Liver (tissue), 8 donors: ENCODE measurements at regions not wholly inside any gene's neighbourhood (a gene's known extent, or its start where the extent isn't known, plus 50 kb on each side); places are given as distances from the start of the nearest gene placed in this dataset.

ENCODE experiments used
- DNase-seq: peaks from one replicate; pipeline ENCODE4 v3.0.0-alpha.2; 2017; ENCODE audit warnings: low spot score
- H3K27ac ChIP-seq, 2 donors: one replicate each; pipeline ENCODE4 v1.7.0; 2013; ENCODE audit warnings: inconsistent platforms in 2 of 2, low read length in 2 of 2, control low read depth in 1 of 2, low read depth in 1 of 2, mild to moderate bottlenecking in 1 of 2
- H3K27me3 ChIP-seq, 4 donors: one replicate each; pipeline versions ENCODE4 v1.6.1 to v1.7.0; 2013; ENCODE audit warnings: low read length in 3 of 4, inconsistent platforms in 1 of 4, mild to moderate bottlenecking in 1 of 4, moderate library complexity in 1 of 4; ENCODE audit not compliant: control insufficient read depth in 4 of 4, insufficient read depth in 4 of 4
- H3K36me3 ChIP-seq, 4 donors: one replicate each; pipeline versions ENCODE4 v1.6.1 to v1.7.0; 2013; ENCODE audit warnings: low read length in 3 of 4, mild to moderate bottlenecking in 3 of 4, low read depth in 1 of 4, moderate library complexity in 1 of 4; ENCODE audit not compliant: control insufficient read depth in 4 of 4, insufficient read depth in 3 of 4
- H3K4me1 ChIP-seq, 4 donors: one replicate each; pipeline versions ENCODE4 v1.6.1 to v1.7.0; 2013; ENCODE audit warnings: low read length in 3 of 4, mild to moderate bottlenecking in 3 of 4, moderate library complexity in 1 of 4; ENCODE audit not compliant: control insufficient read depth in 4 of 4, insufficient read depth in 4 of 4
- H3K4me3 ChIP-seq, 3 donors: one replicate each; pipeline versions ENCODE4 v1.6.1 to v1.7.0; 2013; ENCODE audit warnings: low read length in 3 of 3, control low read depth in 1 of 3, low read depth in 1 of 3, mild to moderate bottlenecking in 1 of 3
- H3K9ac ChIP-seq, 2 donors: one replicate each; pipeline ENCODE4 v1.7.0; 2013; ENCODE audit warnings: low read length in 2 of 2, mild to moderate bottlenecking in 2 of 2, moderate library complexity in 2 of 2, control low read depth in 1 of 2, low read depth in 1 of 2
- H3K9me3 ChIP-seq, 4 donors: one replicate each; pipeline versions ENCODE4 v1.6.1 to v1.7.0; 2013; ENCODE audit warnings: low read length in 3 of 4; ENCODE audit not compliant: control insufficient read depth in 4 of 4
- EGR1 ChIP-seq, 2 donors: IDR thresholded peaks; 2 replicates each; pipeline ENCODE4 v1.6.1; 2016 to 2018; ENCODE audit warnings: antibody characterized with exemption in 2 of 2, low read depth in 2 of 2
- FOXA1 ChIP-seq: IDR thresholded peaks from 2 replicates; pipeline ENCODE4 v1.6.1; 2016; ENCODE audit warnings: antibody characterized with exemption
- FOXA2 ChIP-seq: IDR thresholded peaks from 2 replicates; pipeline ENCODE4 v1.6.1; 2016; ENCODE audit warnings: antibody characterized with exemption
- GABPA ChIP-seq, 2 donors: IDR thresholded peaks in 1 of 2; conservative IDR thresholded peaks in 1 of 2; 2 replicates each; pipeline ENCODE4 v1.6.1; 2016; ENCODE audit warnings: antibody characterized with exemption in 2 of 2, mild to moderate bottlenecking in 1 of 2, moderate library complexity in 1 of 2
- HNF4A ChIP-seq, 2 donors: conservative IDR thresholded peaks; 2 replicates each; pipeline ENCODE4 v1.6.1; 2016; ENCODE audit warnings: antibody characterized with exemption in 2 of 2, mild to moderate bottlenecking in 2 of 2
- HNF4G ChIP-seq: IDR thresholded peaks from 2 replicates; pipeline ENCODE4 v1.6.1; 2016; ENCODE audit warnings: antibody characterized with exemption
- JUND ChIP-seq, 2 donors: IDR thresholded peaks; 2 replicates each; pipeline ENCODE4 v1.6.1; 2016; ENCODE audit warnings: antibody characterized with exemption in 2 of 2
- NR2F2 ChIP-seq: IDR thresholded peaks from 2 replicates; pipeline ENCODE4 v1.6.1; 2016; ENCODE audit warnings: antibody characterized with exemption
- RAD21 ChIP-seq, 2 donors: IDR thresholded peaks; 2 replicates each; pipeline ENCODE4 v1.6.1; 2016; ENCODE audit warnings: antibody characterized with exemption in 2 of 2, mild to moderate bottlenecking in 2 of 2
- RXRA ChIP-seq, 2 donors: IDR thresholded peaks; 2 replicates each; pipeline ENCODE4 v1.6.1; 2017 to 2018; ENCODE audit warnings: antibody characterized with exemption in 2 of 2, mild to moderate bottlenecking in 1 of 2
- SP1 ChIP-seq: IDR thresholded peaks from 2 replicates; pipeline ENCODE4 v1.6.1; 2018; ENCODE audit warnings: antibody characterized with exemption, mild to moderate bottlenecking
- TAF1 ChIP-seq: conservative IDR thresholded peaks from 2 replicates; pipeline ENCODE4 v1.6.1; 2016; ENCODE audit warnings: antibody characterized with exemption, mild to moderate bottlenecking
- YY1 ChIP-seq: IDR thresholded peaks from 2 replicates; pipeline ENCODE4 v1.6.1; 2016; ENCODE audit warnings: antibody characterized with exemption, mild to moderate bottlenecking
- WGBS: extraction: QIAGEN DNeasy Blood & Tissue Kit; methylation state at CpG from one replicate; pipeline ENCODE4 v1.1.7; 2013; 5-methylcytosine and 5-hydroxymethylcytosine counted together
- TF ChIP-seq, protein P1 (sequence below): IDR thresholded peaks from 2 replicates; pipeline ENCODE4 v1.6.1; 2016; ENCODE audit warnings: antibody characterized with exemption
- TF ChIP-seq, protein P2 (sequence below): IDR thresholded peaks from 2 replicates; pipeline ENCODE4 v1.6.1; 2016; ENCODE audit warnings: antibody characterized with exemption
- TF ChIP-seq, protein P3 (sequence below): fragments of 150-350 bp; IDR thresholded peaks from 2 replicates; pipeline ENCODE4 v1.5.1; 2017; ENCODE audit warnings: improper control_type of control experiment, low read depth, low read length; ENCODE audit not compliant: missing input control
- TF ChIP-seq, protein P4 (sequence below): IDR thresholded peaks from 2 replicates; pipeline ENCODE4 v1.6.1; 2016; ENCODE audit warnings: antibody characterized with exemption
- TF ChIP-seq, protein P5 (sequence below): IDR thresholded peaks from 2 replicates; pipeline ENCODE4 v1.6.1; 2016; ENCODE audit warnings: antibody characterized with exemption, mild to moderate bottlenecking
- donor health status: healthy.
- donor health status: healthy.
- donor health status: healthy.
- donor health status: healthy.
- donor health status: healthy.

DNA sequence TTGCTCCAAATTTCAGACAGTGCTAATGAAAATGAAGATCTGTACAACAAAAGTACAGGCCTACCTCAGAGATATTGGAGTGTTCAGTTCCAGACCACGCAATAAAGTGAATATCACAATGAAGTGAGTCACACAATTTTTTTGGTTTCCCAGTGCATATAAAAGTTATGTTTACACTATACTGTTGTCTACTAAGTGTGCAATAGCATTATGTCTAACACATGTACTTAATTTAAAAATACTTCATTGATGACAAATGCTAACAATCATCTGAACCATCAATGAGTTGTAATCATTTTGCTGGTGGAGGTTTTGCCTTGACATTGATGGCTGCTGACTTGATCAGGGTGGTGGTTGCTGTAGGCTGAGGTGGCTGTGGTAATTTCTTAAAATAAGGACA, 60.6 kb upstream of the E2F8 start:
- H3K27me3 ChIP-seq = peaks cover 0 to 3% (median 0%) of the 10 kb centered on the region in 4 donors
- TF ChIP-seq, protein P1, sequence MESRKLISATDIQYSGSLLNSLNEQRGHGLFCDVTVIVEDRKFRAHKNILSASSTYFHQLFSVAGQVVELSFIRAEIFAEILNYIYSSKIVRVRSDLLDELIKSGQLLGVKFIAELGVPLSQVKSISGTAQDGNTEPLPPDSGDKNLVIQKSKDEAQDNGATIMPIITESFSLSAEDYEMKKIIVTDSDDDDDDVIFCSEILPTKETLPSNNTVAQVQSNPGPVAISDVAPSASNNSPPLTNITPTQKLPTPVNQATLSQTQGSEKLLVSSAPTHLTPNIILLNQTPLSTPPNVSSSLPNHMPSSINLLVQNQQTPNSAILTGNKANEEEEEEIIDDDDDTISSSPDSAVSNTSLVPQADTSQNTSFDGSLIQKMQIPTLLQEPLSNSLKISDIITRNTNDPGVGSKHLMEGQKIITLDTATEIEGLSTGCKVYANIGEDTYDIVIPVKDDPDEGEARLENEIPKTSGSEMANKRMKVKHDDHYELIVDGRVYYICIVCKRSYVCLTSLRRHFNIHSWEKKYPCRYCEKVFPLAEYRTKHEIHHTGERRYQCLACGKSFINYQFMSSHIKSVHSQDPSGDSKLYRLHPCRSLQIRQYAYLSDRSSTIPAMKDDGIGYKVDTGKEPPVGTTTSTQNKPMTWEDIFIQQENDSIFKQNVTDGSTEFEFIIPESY = no peak
- TF ChIP-seq HNF4G (no peak), YY1 (no peak), FOXA1 (no peak), JUND (IDR thresholded peaks at IDR 0.05) (no peak), EGR1 (IDR thresholded peaks at IDR 0.05; ENCODE audit: low read depth in 2 of 2) (no peak), SP1 (no peak), RXRA (IDR thresholded peaks at IDR 0.05) (no peak), TAF1 (no peak), GABPA (IDR thresholded peaks at IDR 0.05 in 1 of 2, conservative IDR thresholded peaks at IDR 0.05 in 1 of 2) (no peak), RAD21 (IDR thresholded peaks at IDR 0.05) (no peak), FOXA2 (no peak)
- TF ChIP-seq, protein P2, sequence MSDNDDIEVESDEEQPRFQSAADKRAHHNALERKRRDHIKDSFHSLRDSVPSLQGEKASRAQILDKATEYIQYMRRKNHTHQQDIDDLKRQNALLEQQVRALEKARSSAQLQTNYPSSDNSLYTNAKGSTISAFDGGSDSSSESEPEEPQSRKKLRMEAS = no peak
- TF ChIP-seq, protein P3, sequence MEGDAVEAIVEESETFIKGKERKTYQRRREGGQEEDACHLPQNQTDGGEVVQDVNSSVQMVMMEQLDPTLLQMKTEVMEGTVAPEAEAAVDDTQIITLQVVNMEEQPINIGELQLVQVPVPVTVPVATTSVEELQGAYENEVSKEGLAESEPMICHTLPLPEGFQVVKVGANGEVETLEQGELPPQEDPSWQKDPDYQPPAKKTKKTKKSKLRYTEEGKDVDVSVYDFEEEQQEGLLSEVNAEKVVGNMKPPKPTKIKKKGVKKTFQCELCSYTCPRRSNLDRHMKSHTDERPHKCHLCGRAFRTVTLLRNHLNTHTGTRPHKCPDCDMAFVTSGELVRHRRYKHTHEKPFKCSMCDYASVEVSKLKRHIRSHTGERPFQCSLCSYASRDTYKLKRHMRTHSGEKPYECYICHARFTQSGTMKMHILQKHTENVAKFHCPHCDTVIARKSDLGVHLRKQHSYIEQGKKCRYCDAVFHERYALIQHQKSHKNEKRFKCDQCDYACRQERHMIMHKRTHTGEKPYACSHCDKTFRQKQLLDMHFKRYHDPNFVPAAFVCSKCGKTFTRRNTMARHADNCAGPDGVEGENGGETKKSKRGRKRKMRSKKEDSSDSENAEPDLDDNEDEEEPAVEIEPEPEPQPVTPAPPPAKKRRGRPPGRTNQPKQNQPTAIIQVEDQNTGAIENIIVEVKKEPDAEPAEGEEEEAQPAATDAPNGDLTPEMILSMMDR = no peak
- no peaks in the 10 kb centered on the region for H3K9me3 ChIP-seq
- H3K27ac ChIP-seq = no peak overlapping the region
- no peaks in the 10 kb centered on the region for H3K4me1 ChIP-seq
- H3K4me3 ChIP-seq = no peak overlapping the region
- no peak for DNase-seq
- no peak overlapping the region for H3K9ac ChIP-seq
- WGBS = 96% methylated on average over 1 of the region's 1 CpG
- no peaks in the 10 kb centered on the region for H3K36me3 ChIP-seq

DNA sequence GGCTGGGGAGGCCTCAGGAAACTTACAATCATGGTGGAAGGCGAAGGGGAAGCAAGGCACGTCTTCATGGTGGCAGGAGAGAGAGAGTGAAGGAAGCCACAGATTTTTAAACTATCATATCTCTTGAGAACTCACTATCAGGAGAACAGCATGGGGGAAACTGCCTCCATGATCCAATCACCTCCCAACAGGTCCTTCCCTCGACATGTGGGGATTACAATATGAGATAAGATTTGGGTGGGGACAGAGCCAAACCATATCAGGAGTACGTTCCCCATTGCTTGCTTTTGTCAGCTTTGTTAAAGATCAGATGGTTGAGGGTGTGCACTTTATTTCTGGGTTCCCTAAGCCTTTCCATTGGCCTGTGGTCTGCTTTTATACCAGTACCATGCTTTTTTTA, 53.7 kb upstream of the E2F8 start:
- 69% methylated on average over 4 of the region's 4 CpGs for WGBS
- Histone ChIP-seq H3K9ac (no peak overlapping the region), H3K27ac (no peak overlapping the region), H3K36me3 (no peaks in the 10 kb centered on the region), H3K4me3 (no peak overlapping the region), H3K27me3 (peaks cover 0 to 3% (median 0%) of the 10 kb centered on the region in 4 donors), H3K4me1 (no peaks in the 10 kb centered on the region), H3K9me3 (no peaks in the 10 kb centered on the region)
- no peak for DNase-seq
- no peak for TF ChIP-seq YY1
- TF ChIP-seq RXRA (IDR thresholded peaks at IDR 0.05) = no peak
- no peak for TF ChIP-seq RAD21 (IDR thresholded peaks at IDR 0.05)
- TF ChIP-seq, protein P4, sequence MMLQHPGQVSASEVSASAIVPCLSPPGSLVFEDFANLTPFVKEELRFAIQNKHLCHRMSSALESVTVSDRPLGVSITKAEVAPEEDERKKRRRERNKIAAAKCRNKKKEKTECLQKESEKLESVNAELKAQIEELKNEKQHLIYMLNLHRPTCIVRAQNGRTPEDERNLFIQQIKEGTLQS = no peak
- TF ChIP-seq JUND (IDR thresholded peaks at IDR 0.05) = no peak
- TF ChIP-seq, protein P3 = no peak
- TF ChIP-seq EGR1 (IDR thresholded peaks at IDR 0.05; ENCODE audit: low read depth in 2 of 2) = no peak
- no peak for TF ChIP-seq NR2F2
- no peak for TF ChIP-seq HNF4A (conservative IDR thresholded peaks at IDR 0.05)
- TF ChIP-seq, protein P2 = no peak
- TF ChIP-seq, protein P5, sequence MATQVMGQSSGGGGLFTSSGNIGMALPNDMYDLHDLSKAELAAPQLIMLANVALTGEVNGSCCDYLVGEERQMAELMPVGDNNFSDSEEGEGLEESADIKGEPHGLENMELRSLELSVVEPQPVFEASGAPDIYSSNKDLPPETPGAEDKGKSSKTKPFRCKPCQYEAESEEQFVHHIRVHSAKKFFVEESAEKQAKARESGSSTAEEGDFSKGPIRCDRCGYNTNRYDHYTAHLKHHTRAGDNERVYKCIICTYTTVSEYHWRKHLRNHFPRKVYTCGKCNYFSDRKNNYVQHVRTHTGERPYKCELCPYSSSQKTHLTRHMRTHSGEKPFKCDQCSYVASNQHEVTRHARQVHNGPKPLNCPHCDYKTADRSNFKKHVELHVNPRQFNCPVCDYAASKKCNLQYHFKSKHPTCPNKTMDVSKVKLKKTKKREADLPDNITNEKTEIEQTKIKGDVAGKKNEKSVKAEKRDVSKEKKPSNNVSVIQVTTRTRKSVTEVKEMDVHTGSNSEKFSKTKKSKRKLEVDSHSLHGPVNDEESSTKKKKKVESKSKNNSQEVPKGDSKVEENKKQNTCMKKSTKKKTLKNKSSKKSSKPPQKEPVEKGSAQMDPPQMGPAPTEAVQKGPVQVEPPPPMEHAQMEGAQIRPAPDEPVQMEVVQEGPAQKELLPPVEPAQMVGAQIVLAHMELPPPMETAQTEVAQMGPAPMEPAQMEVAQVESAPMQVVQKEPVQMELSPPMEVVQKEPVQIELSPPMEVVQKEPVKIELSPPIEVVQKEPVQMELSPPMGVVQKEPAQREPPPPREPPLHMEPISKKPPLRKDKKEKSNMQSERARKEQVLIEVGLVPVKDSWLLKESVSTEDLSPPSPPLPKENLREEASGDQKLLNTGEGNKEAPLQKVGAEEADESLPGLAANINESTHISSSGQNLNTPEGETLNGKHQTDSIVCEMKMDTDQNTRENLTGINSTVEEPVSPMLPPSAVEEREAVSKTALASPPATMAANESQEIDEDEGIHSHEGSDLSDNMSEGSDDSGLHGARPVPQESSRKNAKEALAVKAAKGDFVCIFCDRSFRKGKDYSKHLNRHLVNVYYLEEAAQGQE = no peak
- no peak for TF ChIP-seq HNF4G
- TF ChIP-seq TAF1 = no peak
- TF ChIP-seq FOXA1 = no peak
- TF ChIP-seq SP1 = no peak
- no peak for TF ChIP-seq GABPA (IDR thresholded peaks at IDR 0.05 in 1 of 2, conservative IDR thresholded peaks at IDR 0.05 in 1 of 2)
- TF ChIP-seq FOXA2 = no peak
- TF ChIP-seq, protein P1 = no peak
